ENCODE measurements at regions not wholly inside any gene's neighbourhood (a gene's known extent, or its start where the extent isn't known, plus 50 kb on each side); places are given as distances from the start of the nearest gene placed in this dataset.

DNA sequence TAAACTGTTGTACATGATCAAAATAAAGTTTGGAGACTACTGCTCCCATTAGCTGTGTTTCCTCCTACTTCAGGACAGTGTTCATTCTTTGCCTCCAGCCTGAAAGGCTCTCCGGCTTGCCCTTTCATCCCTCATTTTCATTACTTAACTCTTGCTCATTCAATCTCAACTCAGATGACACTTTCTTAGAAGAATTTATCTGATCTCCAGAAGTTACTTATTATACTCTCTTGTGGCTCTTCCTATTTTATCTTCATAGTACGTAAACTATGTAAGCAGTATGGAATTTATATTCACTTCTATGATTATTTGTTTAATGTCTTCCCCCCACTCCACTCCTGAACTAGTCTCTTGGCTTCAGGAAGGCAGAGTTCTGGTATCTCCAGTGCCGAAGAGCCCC is 1737.9 kb upstream of the C9orf72 start:
- no peak overlapping the region for H2AFZ ChIP-seq (ENCODE audit: low read depth, low read length)
- no peaks in the 10 kb centered on the region for H3K9me3 ChIP-seq (replicated peaks; ENCODE audit: control insufficient read depth, insufficient read depth, low read length)
- dilution Hi-C loops (cut with MboI; ENCODE audit: extremely low pct_ligation_motif_present, low sequenced_read_pairs) (no loop called here), intact Hi-C loops (cut with micrococcal nuclease) (loop anchor here (10.0 kb wide), 1 partner anchor 806 kb away; no protein-coding TSS in a partner anchor)
- no peak overlapping the region for H3K9ac ChIP-seq (replicated peaks; ENCODE audit: extremely low read depth, insufficient read depth, low read length)
- TF ChIP-seq, protein P1, sequence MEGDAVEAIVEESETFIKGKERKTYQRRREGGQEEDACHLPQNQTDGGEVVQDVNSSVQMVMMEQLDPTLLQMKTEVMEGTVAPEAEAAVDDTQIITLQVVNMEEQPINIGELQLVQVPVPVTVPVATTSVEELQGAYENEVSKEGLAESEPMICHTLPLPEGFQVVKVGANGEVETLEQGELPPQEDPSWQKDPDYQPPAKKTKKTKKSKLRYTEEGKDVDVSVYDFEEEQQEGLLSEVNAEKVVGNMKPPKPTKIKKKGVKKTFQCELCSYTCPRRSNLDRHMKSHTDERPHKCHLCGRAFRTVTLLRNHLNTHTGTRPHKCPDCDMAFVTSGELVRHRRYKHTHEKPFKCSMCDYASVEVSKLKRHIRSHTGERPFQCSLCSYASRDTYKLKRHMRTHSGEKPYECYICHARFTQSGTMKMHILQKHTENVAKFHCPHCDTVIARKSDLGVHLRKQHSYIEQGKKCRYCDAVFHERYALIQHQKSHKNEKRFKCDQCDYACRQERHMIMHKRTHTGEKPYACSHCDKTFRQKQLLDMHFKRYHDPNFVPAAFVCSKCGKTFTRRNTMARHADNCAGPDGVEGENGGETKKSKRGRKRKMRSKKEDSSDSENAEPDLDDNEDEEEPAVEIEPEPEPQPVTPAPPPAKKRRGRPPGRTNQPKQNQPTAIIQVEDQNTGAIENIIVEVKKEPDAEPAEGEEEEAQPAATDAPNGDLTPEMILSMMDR (IDR thresholded peaks at IDR 0.05; ENCODE audit: extremely low read depth in 1 of 2, insufficient read depth in 1 of 2, low read depth in 1 of 2, low read length in 2 of 2), result no peak
- no peak for TF ChIP-seq POLR2A (IDR thresholded peaks at IDR 0.05; ENCODE audit: low read depth, low read length)
- no peak for TF ChIP-seq GATA2 (IDR thresholded peaks at IDR 0.05; ENCODE audit: insufficient read depth, insufficient read length, low read depth, low read length)
- ChIA-PET CTCF (no interaction called here), POLR2A (no interaction called here)
- no peak overlapping the region for H3K4me3 ChIP-seq (replicated peaks in 1 of 3; ENCODE audit: insufficient read depth in 1 of 3, low read depth in 1 of 3, low read length in 3 of 3)
- H3K27ac ChIP-seq (ENCODE audit: insufficient read depth, low read depth, low read length), result no peak overlapping the region
- H3K4me2 ChIP-seq (ENCODE audit: insufficient read depth, low read length), result no peak overlapping the region
- no peak for FAIRE-seq
- H3K4me1 ChIP-seq (ENCODE audit: control insufficient read depth, extremely low read depth, insufficient read depth, low read length), result no peaks in the 10 kb centered on the region
- DNase-seq (ENCODE audit: low read depth, low spot score), result no peak
- no peaks in the 10 kb centered on the region for H3K9me1 ChIP-seq (replicated peaks; ENCODE audit: control insufficient read depth, extremely low read depth, insufficient read depth, low read length)
- no peaks in the 10 kb centered on the region for H3K79me2 ChIP-seq (ENCODE audit: control insufficient read depth, insufficient read depth, low read length)
- H3K27me3 ChIP-seq (ENCODE audit: control insufficient read depth in 2 of 2, insufficient read depth in 2 of 2, low read length in 2 of 2), result no peaks in the 10 kb centered on the region
- BruUV-seq (replicated peaks), result no TSS peak
- H4K20me1 ChIP-seq (replicated peaks; ENCODE audit: control insufficient read depth, extremely low read depth, insufficient read depth, low read length), result no peaks in the 10 kb centered on the region
- H3K36me3 ChIP-seq (ENCODE audit: control insufficient read depth in 2 of 2, extremely low read depth in 1 of 2, insufficient read depth in 2 of 2, low read length in 2 of 2), result no peaks in the 10 kb centered on the region

DNA sequence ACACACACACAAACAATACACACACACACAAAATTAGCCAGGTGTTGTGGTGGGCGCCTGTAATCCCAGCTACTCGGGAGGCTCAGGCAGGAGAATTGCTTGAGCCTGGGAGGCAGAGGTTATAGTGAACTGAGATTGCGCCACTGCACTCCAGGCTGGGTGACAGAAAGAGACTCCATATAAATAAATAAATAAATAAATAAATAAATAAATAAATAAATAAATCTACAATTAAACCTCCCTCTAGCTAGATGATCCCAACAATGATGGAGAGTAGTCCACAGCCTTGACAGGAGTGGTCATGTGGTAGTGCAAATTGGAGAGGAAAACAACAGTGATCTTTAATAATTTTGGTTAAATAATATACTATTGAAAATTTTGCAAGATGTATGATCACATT is 1739.0 kb upstream of the C9orf72 start:
- Histone ChIP-seq H3K27ac (ENCODE audit: insufficient read depth, low read depth, low read length) (no peak overlapping the region), H3K79me2 (ENCODE audit: control insufficient read depth, insufficient read depth, low read length) (no peaks in the 10 kb centered on the region), H3K9me3 (replicated peaks; ENCODE audit: control insufficient read depth, insufficient read depth, low read length) (no peaks in the 10 kb centered on the region), H2AFZ (ENCODE audit: low read depth, low read length) (no peak overlapping the region), H3K4me2 (ENCODE audit: insufficient read depth, low read length) (no peak overlapping the region), H4K20me1 (replicated peaks; ENCODE audit: control insufficient read depth, extremely low read depth, insufficient read depth, low read length) (no peaks in the 10 kb centered on the region), H3K27me3 (ENCODE audit: control insufficient read depth in 2 of 2, insufficient read depth in 2 of 2, low read length in 2 of 2) (no peaks in the 10 kb centered on the region), H3K4me1 (ENCODE audit: control insufficient read depth, extremely low read depth, insufficient read depth, low read length) (no peaks in the 10 kb centered on the region), H3K36me3 (ENCODE audit: control insufficient read depth in 2 of 2, extremely low read depth in 1 of 2, insufficient read depth in 2 of 2, low read length in 2 of 2) (no peaks in the 10 kb centered on the region), H3K9ac (replicated peaks; ENCODE audit: extremely low read depth, insufficient read depth, low read length) (no peak overlapping the region), H3K4me3 (replicated peaks in 1 of 3; ENCODE audit: insufficient read depth in 1 of 3, low read depth in 1 of 3, low read length in 3 of 3) (no peak overlapping the region), H3K9me1 (replicated peaks; ENCODE audit: control insufficient read depth, extremely low read depth, insufficient read depth, low read length) (no peaks in the 10 kb centered on the region)
- CTCF ChIA-PET, result no interaction called here
- dilution Hi-C loops (cut with MboI; ENCODE audit: extremely low pct_ligation_motif_present, low sequenced_read_pairs) (no loop called here), intact Hi-C loops (cut with micrococcal nuclease) (loop anchor here (10.0 kb wide), 1 partner anchor 808 kb away; no protein-coding TSS in a partner anchor)
- FAIRE-seq (no peak), DNase-seq (ENCODE audit: low read depth, low spot score) (no peak)
- TF ChIP-seq GATA2 (IDR thresholded peaks at IDR 0.05; ENCODE audit: insufficient read depth, insufficient read length, low read depth, low read length) (no peak), EZH2 (IDR thresholded peaks at IDR 0.05; ENCODE audit: borderline replicate concordance, low read depth, low read length, severe bottlenecking) (no peak), POLR2AphosphoS5 (IDR thresholded peaks at IDR 0.05; ENCODE audit: insufficient read depth, low read depth, low read length) (no peak), FOS (IDR thresholded peaks at IDR 0.05; ENCODE audit: borderline replicate concordance, insufficient read depth, low read length) (no peak), JUN (IDR thresholded peaks at IDR 0.05; ENCODE audit: borderline replicate concordance, insufficient read depth, insufficient read length, low read depth) (no peak), MYC (IDR thresholded peaks at IDR 0.05; ENCODE audit: low read depth, low read length) (no peak), POLR2A (IDR thresholded peaks at IDR 0.05; ENCODE audit: low read depth, low read length) (no peak)
- TF ChIP-seq, protein P1 (IDR thresholded peaks at IDR 0.05; ENCODE audit: extremely low read depth in 1 of 2, insufficient read depth in 1 of 2, low read depth in 1 of 2, low read length in 2 of 2), result no peak
- TF ChIP-seq, protein P2, sequence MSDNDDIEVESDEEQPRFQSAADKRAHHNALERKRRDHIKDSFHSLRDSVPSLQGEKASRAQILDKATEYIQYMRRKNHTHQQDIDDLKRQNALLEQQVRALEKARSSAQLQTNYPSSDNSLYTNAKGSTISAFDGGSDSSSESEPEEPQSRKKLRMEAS (IDR thresholded peaks at IDR 0.05; ENCODE audit: insufficient read depth, insufficient read length), result no peak
- BruUV-seq (replicated peaks), result no TSS peak
- POLR2A ChIA-PET, result no interaction called here
